Fibroblast of mammary gland (primary cell): ENCODE measurements at regions not wholly inside any gene's neighbourhood (a gene's known extent, or its start where the extent isn't known, plus 50 kb on each side); places are given as distances from the start of the nearest gene placed in this dataset.
A peak's percentile ranks its signal among the peaks of the same experiment; 100 is the strongest.

Experiments
- DNase-seq: peaks from one replicate; pipeline ENCODE4 v3.0.0-alpha.2; 2010; ENCODE audit warnings: low read depth
- H3K4me3 ChIP-seq: 2 replicates; pipeline ENCODE4 v1.5.1; 2011; ENCODE audit warnings: low read depth, mild to moderate bottlenecking, low read length, moderate library complexity; ENCODE audit not compliant: control insufficient read depth
- TF ChIP-seq, protein P1 (sequence below): conservative IDR thresholded peaks from 2 replicates; pipeline ENCODE4 v1.5.1; 2011; ENCODE audit warnings: low read depth, low read length, inconsistent platforms; ENCODE audit not compliant: control insufficient read depth, insufficient read depth

DNA sequence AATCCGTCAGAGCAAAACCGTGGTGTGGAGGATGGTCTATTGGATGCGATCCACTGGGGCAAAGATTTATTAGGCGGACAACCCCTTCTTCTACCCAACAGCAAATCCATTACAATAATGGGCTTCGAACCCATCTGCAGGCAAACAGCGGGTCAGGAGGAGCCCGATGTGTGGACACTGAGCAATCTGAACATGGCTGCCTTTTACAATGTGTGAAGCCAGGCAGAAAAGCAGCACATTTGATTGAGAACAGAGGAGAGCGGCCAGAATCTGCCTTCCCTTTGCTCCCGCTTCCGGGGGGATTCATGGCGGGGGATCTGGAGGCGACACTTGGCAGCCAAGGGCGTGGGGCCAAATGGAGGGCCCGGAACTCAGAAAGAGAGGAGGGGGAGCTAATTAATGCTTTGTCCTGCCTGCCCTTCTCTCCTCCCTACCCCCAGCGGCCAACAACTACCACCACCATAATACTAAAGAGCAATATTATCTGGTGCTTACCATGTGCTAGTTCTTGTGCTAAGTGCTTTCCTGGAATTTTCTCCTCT is 133.0 kb downstream of the EMX2 start:
- DNase-seq: no peak
- H3K4me3 ChIP-seq: no peak overlapping the region
- TF ChIP-seq, protein P1, sequence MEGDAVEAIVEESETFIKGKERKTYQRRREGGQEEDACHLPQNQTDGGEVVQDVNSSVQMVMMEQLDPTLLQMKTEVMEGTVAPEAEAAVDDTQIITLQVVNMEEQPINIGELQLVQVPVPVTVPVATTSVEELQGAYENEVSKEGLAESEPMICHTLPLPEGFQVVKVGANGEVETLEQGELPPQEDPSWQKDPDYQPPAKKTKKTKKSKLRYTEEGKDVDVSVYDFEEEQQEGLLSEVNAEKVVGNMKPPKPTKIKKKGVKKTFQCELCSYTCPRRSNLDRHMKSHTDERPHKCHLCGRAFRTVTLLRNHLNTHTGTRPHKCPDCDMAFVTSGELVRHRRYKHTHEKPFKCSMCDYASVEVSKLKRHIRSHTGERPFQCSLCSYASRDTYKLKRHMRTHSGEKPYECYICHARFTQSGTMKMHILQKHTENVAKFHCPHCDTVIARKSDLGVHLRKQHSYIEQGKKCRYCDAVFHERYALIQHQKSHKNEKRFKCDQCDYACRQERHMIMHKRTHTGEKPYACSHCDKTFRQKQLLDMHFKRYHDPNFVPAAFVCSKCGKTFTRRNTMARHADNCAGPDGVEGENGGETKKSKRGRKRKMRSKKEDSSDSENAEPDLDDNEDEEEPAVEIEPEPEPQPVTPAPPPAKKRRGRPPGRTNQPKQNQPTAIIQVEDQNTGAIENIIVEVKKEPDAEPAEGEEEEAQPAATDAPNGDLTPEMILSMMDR: no peak

DNA sequence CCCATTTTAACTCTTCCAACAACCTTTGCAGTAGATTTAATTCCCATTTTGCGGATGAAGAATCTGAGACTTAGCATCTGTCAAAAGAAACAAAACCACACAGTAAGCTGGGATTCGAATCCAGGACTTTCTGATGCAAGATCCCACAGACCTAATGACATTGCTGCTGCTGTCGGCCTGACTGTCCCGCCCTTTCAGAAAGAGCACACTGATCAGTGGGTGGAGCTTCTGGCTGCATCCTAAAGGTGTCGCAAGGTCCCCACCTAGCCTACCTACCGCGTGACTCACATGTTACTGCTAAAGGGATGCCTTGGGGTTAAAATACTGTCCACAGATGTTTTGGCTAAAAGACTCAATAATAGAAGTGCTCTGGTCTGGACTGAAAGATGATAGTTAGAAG is 134.7 kb downstream of the EMX2 start:
- TF ChIP-seq, protein P1: no peak
- DNase-seq: no peak
- no peak overlapping the region for H3K4me3 ChIP-seq

DNA sequence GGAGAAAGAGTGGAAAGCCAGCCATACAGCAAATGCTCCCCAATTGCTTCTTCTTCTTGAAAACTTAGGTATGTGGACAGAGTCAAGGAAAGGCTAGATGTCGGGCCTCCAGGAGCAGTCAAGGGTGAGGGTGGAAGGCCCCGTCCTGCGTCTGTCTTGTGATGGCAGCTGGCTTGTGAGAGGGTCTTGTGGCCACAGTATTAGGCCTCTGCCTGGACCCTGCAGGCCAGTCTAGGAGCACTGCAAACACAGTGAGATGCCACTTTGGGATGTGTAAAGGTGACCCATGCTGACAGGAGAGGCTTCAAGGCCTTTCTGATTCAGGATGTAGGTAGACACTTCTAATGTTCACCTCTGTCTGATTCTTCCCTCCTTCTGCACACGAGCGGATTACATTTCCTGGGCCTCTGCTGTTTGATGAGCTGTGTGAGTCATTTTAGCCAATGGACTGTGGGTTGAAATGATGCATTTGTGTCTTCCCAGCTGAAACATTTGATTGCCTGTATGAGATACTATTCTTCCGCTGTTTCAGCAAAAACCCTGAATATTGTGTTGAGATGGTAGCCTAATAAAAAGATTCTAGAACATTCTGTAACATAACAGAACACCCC is 135.4 kb downstream of the EMX2 start:
- TF ChIP-seq, protein P1: no peak
- no peak overlapping the region for H3K4me3 ChIP-seq
- peak; percentile 60 for DNase-seq

- H3K4me3 ChIP-seq: no peak overlapping the region
- DNase-seq: no peak
Measured at GRCh38 chr10:117680601-117681000, 138.1 kb downstream of the EMX2 start.

GRCh38 chr10:117681104-117681503 is 138.6 kb downstream of the EMX2 start:
- no peak overlapping the region for H3K4me3 ChIP-seq
- DNase-seq: no peak
- TF ChIP-seq, protein P1: no peak

More at GRCh38 chr10:117680601-117681000, 138.1 kb downstream of the EMX2 start:
- TF ChIP-seq, protein P1: no peak

DNA sequence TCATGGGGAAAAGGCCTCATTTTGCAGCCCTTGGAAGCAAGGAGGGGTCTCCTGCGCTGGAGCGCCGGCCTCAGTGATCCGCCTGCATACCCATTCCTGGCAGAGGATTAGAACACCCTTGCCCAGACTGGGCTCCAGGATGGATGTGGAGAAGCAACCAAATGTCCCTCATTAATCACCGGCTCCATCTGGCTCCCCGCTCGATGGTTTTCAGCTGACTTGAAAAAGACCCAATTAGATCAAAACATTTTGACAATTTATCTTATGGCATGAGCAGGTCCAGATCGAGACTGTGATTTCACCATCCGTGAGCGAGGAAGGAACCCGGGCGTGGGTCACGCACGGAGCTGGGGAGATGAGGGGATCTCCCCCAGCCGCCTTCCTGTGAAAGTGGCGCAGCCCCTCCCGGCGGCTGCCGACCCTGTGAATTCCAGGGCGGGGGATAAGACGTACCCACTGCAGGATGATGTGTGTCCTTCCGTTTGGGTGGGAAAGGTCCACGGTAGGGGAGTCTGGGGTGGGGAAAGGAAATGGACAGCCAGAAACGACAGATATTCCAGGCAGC is 141.6 kb downstream of the EMX2 start:
- no peak overlapping the region for H3K4me3 ChIP-seq
- no peak for DNase-seq
- TF ChIP-seq, protein P1: no peak
